Adrenal gland (tissue), 5 donors: ENCODE measurements at regions not wholly inside any gene's neighbourhood (a gene's known extent, or its start where the extent isn't known, plus 50 kb on each side); places are given as distances from the start of the nearest gene placed in this dataset.

Experiments
- POLR2A ChIP-seq, 2 donors: fragments of 450-650 bp; IDR thresholded peaks; one replicate each; pipeline ENCODE4 v1.6.1; 2017; ENCODE audit warnings: antibody characterized with exemption in 2 of 2, mild to moderate bottlenecking in 2 of 2, moderate library complexity in 1 of 2
- TF ChIP-seq, protein P1 (sequence below), 6 experiments: fragments of 450-650 bp in 4 of 6; fragments of 200-600 bp in 2 of 6; sonication (generic) in 1 of 6; IDR thresholded peaks; 1 replicate in 5 of 6; 2 replicates in 1 of 6; pipeline versions ENCODE4 v1.5.1 to v1.8.0; 2016 to 2021; ENCODE audit warnings: antibody characterized with exemption in 6 of 6, mild to moderate bottlenecking in 2 of 6, moderate library complexity in 1 of 6
- donor health status: DM: no; HTN: no; CAD: no.

DNA sequence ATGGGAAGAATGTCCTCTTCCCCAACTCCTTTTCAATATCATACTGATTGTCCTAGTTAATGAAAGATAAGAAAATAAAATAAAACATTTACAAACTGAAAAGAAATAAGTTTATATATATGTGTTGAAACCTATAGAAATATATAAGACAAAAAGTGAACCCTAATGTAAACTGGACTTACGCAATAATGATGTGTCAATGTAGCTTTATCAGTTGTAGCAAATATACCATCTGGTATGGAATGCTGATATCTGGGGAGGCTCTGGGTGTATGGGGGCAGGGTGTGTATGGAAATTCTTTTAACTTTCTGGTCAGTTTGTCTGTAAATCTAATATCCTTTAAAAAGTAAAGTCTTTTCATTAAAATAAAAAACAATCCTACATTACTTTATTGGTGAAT lies 603.9 kb downstream of the DMRTA1 start:
- TF ChIP-seq POLR2A (IDR thresholded peaks at IDR 0.05): no peak
- TF ChIP-seq, protein P1, sequence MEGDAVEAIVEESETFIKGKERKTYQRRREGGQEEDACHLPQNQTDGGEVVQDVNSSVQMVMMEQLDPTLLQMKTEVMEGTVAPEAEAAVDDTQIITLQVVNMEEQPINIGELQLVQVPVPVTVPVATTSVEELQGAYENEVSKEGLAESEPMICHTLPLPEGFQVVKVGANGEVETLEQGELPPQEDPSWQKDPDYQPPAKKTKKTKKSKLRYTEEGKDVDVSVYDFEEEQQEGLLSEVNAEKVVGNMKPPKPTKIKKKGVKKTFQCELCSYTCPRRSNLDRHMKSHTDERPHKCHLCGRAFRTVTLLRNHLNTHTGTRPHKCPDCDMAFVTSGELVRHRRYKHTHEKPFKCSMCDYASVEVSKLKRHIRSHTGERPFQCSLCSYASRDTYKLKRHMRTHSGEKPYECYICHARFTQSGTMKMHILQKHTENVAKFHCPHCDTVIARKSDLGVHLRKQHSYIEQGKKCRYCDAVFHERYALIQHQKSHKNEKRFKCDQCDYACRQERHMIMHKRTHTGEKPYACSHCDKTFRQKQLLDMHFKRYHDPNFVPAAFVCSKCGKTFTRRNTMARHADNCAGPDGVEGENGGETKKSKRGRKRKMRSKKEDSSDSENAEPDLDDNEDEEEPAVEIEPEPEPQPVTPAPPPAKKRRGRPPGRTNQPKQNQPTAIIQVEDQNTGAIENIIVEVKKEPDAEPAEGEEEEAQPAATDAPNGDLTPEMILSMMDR (IDR thresholded peaks at IDR 0.05): no peak
